Hindlimb muscle (tissue), 1 donor: ENCODE measurements at regions not wholly inside any gene's neighbourhood (a gene's known extent, or its start where the extent isn't known, plus 50 kb on each side); places are given as distances from the start of the nearest gene placed in this dataset.

Experiments used
- DNase-seq: peaks from one replicate; pipeline ENCODE4 v3.0.0-alpha.2; 2013

GRCh38 chr22:23408321-23408720, 171.8 kb downstream of the IGLL1 start:
- DNase-seq: no peak

GRCh38 chr22:23405366-23405851, 174.7 kb downstream of the IGLL1 start:
- DNase-seq: no peak

- peak; percentile 22 for DNase-seq
These were observed 175.3 kb downstream of the IGLL1 start for GRCh38 chr22:23404689-23405365.

- DNase-seq: no peak
These were observed 176.1 kb downstream of the IGLL1 start for GRCh38 chr22:23403720-23404688.

GRCh38 chr22:23403152-23403719, 176.9 kb downstream of the IGLL1 start:
- no peak for DNase-seq

GRCh38 chr22:23402275-23403151, 177.6 kb downstream of the IGLL1 start:
- peak; percentile 58 for DNase-seq

- no peak for DNase-seq
These were observed 178.2 kb downstream of the IGLL1 start for GRCh38 chr22:23401910-23402274.

- DNase-seq: no peak
These were observed 178.8 kb downstream of the IGLL1 start for GRCh38 chr22:23401111-23401909.

- no peak for DNase-seq
These were observed 179.7 kb downstream of the IGLL1 start for GRCh38 chr22:23400286-23400981.

- DNase-seq: no peak
These were observed 180.5 kb downstream of the IGLL1 start for GRCh38 chr22:23399367-23400285.

GRCh38 chr22:23398701-23399366, 181.3 kb downstream of the IGLL1 start:
- no peak for DNase-seq

GRCh38 chr22:23397613-23398567, 182.2 kb downstream of the IGLL1 start:
- DNase-seq: no peak

GRCh38 chr22:23397008-23397612, 183.0 kb downstream of the IGLL1 start:
- DNase-seq: no peak

- DNase-seq: no peak
These were observed 183.6 kb downstream of the IGLL1 start for GRCh38 chr22:23396362-23397007.

GRCh38 chr22:23395530-23396361, 184.3 kb downstream of the IGLL1 start:
- no peak for DNase-seq
